ENCODE measurements at regions not wholly inside any gene's neighbourhood (a gene's known extent, or its start where the extent isn't known, plus 50 kb on each side); places are given as distances from the start of the nearest gene placed in this dataset.

GRCh38 chr9:28707616-28708015 is 1134.3 kb upstream of the C9orf72 start:
- TF ChIP-seq, protein P1, sequence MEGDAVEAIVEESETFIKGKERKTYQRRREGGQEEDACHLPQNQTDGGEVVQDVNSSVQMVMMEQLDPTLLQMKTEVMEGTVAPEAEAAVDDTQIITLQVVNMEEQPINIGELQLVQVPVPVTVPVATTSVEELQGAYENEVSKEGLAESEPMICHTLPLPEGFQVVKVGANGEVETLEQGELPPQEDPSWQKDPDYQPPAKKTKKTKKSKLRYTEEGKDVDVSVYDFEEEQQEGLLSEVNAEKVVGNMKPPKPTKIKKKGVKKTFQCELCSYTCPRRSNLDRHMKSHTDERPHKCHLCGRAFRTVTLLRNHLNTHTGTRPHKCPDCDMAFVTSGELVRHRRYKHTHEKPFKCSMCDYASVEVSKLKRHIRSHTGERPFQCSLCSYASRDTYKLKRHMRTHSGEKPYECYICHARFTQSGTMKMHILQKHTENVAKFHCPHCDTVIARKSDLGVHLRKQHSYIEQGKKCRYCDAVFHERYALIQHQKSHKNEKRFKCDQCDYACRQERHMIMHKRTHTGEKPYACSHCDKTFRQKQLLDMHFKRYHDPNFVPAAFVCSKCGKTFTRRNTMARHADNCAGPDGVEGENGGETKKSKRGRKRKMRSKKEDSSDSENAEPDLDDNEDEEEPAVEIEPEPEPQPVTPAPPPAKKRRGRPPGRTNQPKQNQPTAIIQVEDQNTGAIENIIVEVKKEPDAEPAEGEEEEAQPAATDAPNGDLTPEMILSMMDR (IDR thresholded peaks at IDR 0.05), result no peak
- no peak for TF ChIP-seq POLR2AphosphoS5 (IDR thresholded peaks at IDR 0.05)

All from prostate gland (tissue), 2 donors.